Esophagus squamous epithelium (tissue), 4 donors: ENCODE measurements at regions not wholly inside any gene's neighbourhood (a gene's known extent, or its start where the extent isn't known, plus 50 kb on each side); places are given as distances from the start of the nearest gene placed in this dataset.

Source experiments
- CTCF ChIP-seq, 6 experiments: fragments of 450-650 bp in 4 of 6; fragments of 200-600 bp in 2 of 6; sonication (generic) in 2 of 6; IDR thresholded peaks; one replicate each; pipeline ENCODE4 v1.5.1; 2016 to 2019; ENCODE audit warnings: antibody characterized with exemption in 6 of 6, mild to moderate bottlenecking in 4 of 6, moderate library complexity in 4 of 6
- POLR2A ChIP-seq, 4 donors: fragments of 450-650 bp; IDR thresholded peaks; one replicate each; pipeline ENCODE4 v1.6.1; 2017; ENCODE audit warnings: antibody characterized with exemption in 4 of 4, mild to moderate bottlenecking in 4 of 4, moderate library complexity in 3 of 4

- TF ChIP-seq CTCF (IDR thresholded peaks at IDR 0.05) (no peak), POLR2A (IDR thresholded peaks at IDR 0.05) (no peak)
Measured at GRCh38 chr13:40342901-40343300, 323.5 kb downstream of the FOXO1 start.
